Fibroblast of skin of back (primary cell): ENCODE measurements at regions not wholly inside any gene's neighbourhood (a gene's known extent, or its start where the extent isn't known, plus 50 kb on each side); places are given as distances from the start of the nearest gene placed in this dataset.

Experiments
- DNase-seq: peaks from one replicate; pipeline ENCODE4 v3.0.0-alpha.2; 2013

GRCh38 chr2:2846332-2847208 is 515.5 kb upstream of the MYT1L start:
- no peak for DNase-seq

- DNase-seq, result no peak
These were observed 514.8 kb upstream of the MYT1L start for GRCh38 chr2:2845806-2846315.

- no peak for DNase-seq
These were observed 514.2 kb upstream of the MYT1L start for GRCh38 chr2:2845267-2845666.

GRCh38 chr2:2843969-2844548 is 513.0 kb upstream of the MYT1L start:
- no peak for DNase-seq

- no peak for DNase-seq
These were observed 511.4 kb upstream of the MYT1L start for GRCh38 chr2:2842466-2842865.

- no peak for DNase-seq
These were observed 509.7 kb upstream of the MYT1L start for GRCh38 chr2:2840681-2841300.

- no peak for DNase-seq
These were observed 508.9 kb upstream of the MYT1L start for GRCh38 chr2:2839782-2840531.

GRCh38 chr2:2839393-2839781 is 508.3 kb upstream of the MYT1L start:
- no peak for DNase-seq

GRCh38 chr2:2838548-2838845 is 507.4 kb upstream of the MYT1L start:
- DNase-seq, result no peak

GRCh38 chr2:2837746-2838547 is 506.9 kb upstream of the MYT1L start:
- DNase-seq, result no peak

- no peak for DNase-seq
These were observed 505.4 kb upstream of the MYT1L start for GRCh38 chr2:2836343-2837070.

- no peak for DNase-seq
These were observed 503.6 kb upstream of the MYT1L start for GRCh38 chr2:2834516-2835254.

GRCh38 chr2:2834105-2834504 is 503.0 kb upstream of the MYT1L start:
- DNase-seq, result no peak

- DNase-seq, result no peak
These were observed 501.6 kb upstream of the MYT1L start for GRCh38 chr2:2832657-2833056.

- DNase-seq, result no peak
These were observed 500.6 kb upstream of the MYT1L start for GRCh38 chr2:2831633-2832032.

- DNase-seq, result no peak
These were observed 499.5 kb upstream of the MYT1L start for GRCh38 chr2:2830576-2830975.

- no peak for DNase-seq
These were observed 497.8 kb upstream of the MYT1L start for GRCh38 chr2:2828774-2829368.

- DNase-seq, result no peak
These were observed 496.7 kb upstream of the MYT1L start for GRCh38 chr2:2827761-2828221.

GRCh38 chr2:2827046-2827636 is 496.1 kb upstream of the MYT1L start:
- no peak for DNase-seq

GRCh38 chr2:2826621-2827020 is 495.5 kb upstream of the MYT1L start:
- no peak for DNase-seq
